SU-DHL-6 (cell line): ENCODE measurements at regions not wholly inside any gene's neighbourhood (a gene's known extent, or its start where the extent isn't known, plus 50 kb on each side); places are given as distances from the start of the nearest gene placed in this dataset.

Experiments used
- H2AFZ ChIP-seq: fragments of 200-600 bp; sonication (generic); 2 replicates; pipeline ENCODE4 v1.6.1; 2014; ENCODE audit warnings: low read depth, mild to moderate bottlenecking, moderate library complexity, mixed read lengths, antibody characterized with exemption, low read length; ENCODE audit not compliant: severe bottlenecking
- H3F3A ChIP-seq: fragments of 200-600 bp; shearing (Covaris generic); 2 replicates; pipeline ENCODE4 v1.6.0; 2016; ENCODE audit warnings: antibody characterized with exemption, mild to moderate bottlenecking; ENCODE audit not compliant: insufficient read depth
- H3K27ac ChIP-seq: fragments of 200-600 bp; sonication (generic); 2 replicates; pipeline ENCODE4 v1.5.1; 2016; ENCODE audit warnings: low read depth, mild to moderate bottlenecking, low read length, moderate library complexity, mixed read lengths
- H3K27me3 ChIP-seq: fragments of 200-600 bp; sonication (generic), shearing (Covaris generic); 2 replicates; pipeline ENCODE4 v1.6.0; 2014; ENCODE audit warnings: mild to moderate bottlenecking, low read length
- H3K36me3 ChIP-seq: fragments of 200-600 bp; sonication (generic); 2 replicates; pipeline ENCODE4 v1.6.1; 2014; ENCODE audit warnings: mild to moderate bottlenecking, low read length, mixed read lengths
- H3K4me2 ChIP-seq: fragments of 300-600, 200-600 bp; shearing (Covaris generic), sonication (generic); 2 replicates; pipeline ENCODE4 v1.6.0; 2014; ENCODE audit warnings: low read length, low read depth, mild to moderate bottlenecking; ENCODE audit not compliant: poor library complexity, severe bottlenecking
- H3K4me3 ChIP-seq: fragments of 200-600 bp; sonication (generic); 2 replicates; pipeline ENCODE4 v1.5.1; 2014; ENCODE audit warnings: antibody characterized with exemption, low read length, mild to moderate bottlenecking, mixed read lengths; ENCODE audit not compliant: insufficient read depth, poor library complexity, severe bottlenecking
- H3K79me2 ChIP-seq: fragments of 200-600 bp; sonication (generic); 2 replicates; pipeline ENCODE4 v1.6.1; 2014; ENCODE audit warnings: mild to moderate bottlenecking, low read length, moderate library complexity; ENCODE audit not compliant: insufficient read depth
- H3K9ac ChIP-seq: fragments of 200-600 bp; sonication (generic); 2 replicates; pipeline ENCODE4 v1.7.0; 2014; ENCODE audit warnings: mild to moderate bottlenecking, low read length
- H3K9me2 ChIP-seq: fragments of 200-600 bp; sonication (generic); replicated peaks from 2 replicates; pipeline ENCODE4 v1.6.1; 2014; ENCODE audit warnings: low read length; ENCODE audit not compliant: insufficient read depth
- H3K9me3 ChIP-seq: fragments of 200-600 bp; sonication (generic); 2 replicates; pipeline ENCODE4 v1.6.1; 2014; ENCODE audit warnings: low read length, mixed read lengths; ENCODE audit not compliant: insufficient read depth
- H4K20me1 ChIP-seq: fragments of 200-600 bp; sonication (generic); 2 replicates; pipeline ENCODE4 v1.6.1; 2014; ENCODE audit warnings: low read depth, mild to moderate bottlenecking, antibody characterized with exemption, low read length, moderate library complexity, mixed read lengths
- CTCF ChIP-seq: fragments of 200-600 bp; sonication (generic); IDR thresholded peaks from one replicate; pipeline ENCODE4 v1.5.1; 2017; ENCODE audit warnings: antibody characterized with exemption, mild to moderate bottlenecking, low read length, moderate library complexity; ENCODE audit not compliant: insufficient read depth, poor library complexity, severe bottlenecking
- EZH2phosphoT487 ChIP-seq: fragments of 200-600 bp; sonication (generic), shearing (Covaris generic); conservative IDR thresholded peaks from 2 replicates; pipeline ENCODE4 v1.6.1; 2018; ENCODE audit warnings: mild to moderate bottlenecking, antibody characterized with exemption, low read length, moderate library complexity, mixed read lengths

DNA sequence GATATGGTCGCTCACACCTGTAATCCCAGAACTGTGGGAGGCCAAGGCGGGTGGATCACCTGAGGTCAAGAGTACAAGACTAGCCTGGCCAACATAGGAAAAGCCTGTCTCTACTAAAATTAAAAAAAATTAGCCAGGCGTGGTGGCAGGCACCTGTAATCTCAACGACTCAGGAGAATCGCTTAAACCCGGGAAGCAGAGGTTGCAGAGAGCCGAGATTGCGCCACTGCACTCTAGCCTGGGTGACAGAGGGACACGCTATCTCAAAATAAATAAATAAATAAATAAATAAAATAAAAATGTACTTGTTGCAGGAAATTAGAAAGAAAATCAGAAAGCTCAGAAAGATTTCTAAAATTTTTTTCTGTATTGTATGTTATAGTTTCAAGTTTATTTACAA lies 113.9 kb downstream of the LITAF start:
- Histone ChIP-seq H4K20me1 (no peaks in the 10 kb centered on the region), H3K9me2 (no peaks in the 10 kb centered on the region), H3K36me3 (no peaks in the 10 kb centered on the region), H3K79me2 (no peaks in the 10 kb centered on the region), H3K4me3 (no peak overlapping the region), H3K9ac (no peak overlapping the region), H3K4me2 (no peak overlapping the region), H2AFZ (no peak overlapping the region), H3F3A (no peaks in the 10 kb centered on the region), H3K27ac (no peak overlapping the region), H3K9me3 (no peaks in the 10 kb centered on the region), H3K27me3 (no peaks in the 10 kb centered on the region)
- TF ChIP-seq EZH2phosphoT487 (no peak), CTCF (no peak)

GRCh38 chr16:11473728-11474127 lies 113.0 kb downstream of the LITAF start:
- Histone ChIP-seq H2AFZ (no peak overlapping the region), H4K20me1 (no peaks in the 10 kb centered on the region), H3F3A (no peaks in the 10 kb centered on the region), H3K36me3 (no peaks in the 10 kb centered on the region), H3K9ac (no peak overlapping the region), H3K9me3 (no peaks in the 10 kb centered on the region), H3K4me2 (no peak overlapping the region), H3K79me2 (no peaks in the 10 kb centered on the region), H3K4me3 (no peak overlapping the region), H3K9me2 (no peaks in the 10 kb centered on the region), H3K27me3 (no peaks in the 10 kb centered on the region), H3K27ac (no peak overlapping the region)
- TF ChIP-seq CTCF, result no peak
- TF ChIP-seq EZH2phosphoT487, result no peak

DNA sequence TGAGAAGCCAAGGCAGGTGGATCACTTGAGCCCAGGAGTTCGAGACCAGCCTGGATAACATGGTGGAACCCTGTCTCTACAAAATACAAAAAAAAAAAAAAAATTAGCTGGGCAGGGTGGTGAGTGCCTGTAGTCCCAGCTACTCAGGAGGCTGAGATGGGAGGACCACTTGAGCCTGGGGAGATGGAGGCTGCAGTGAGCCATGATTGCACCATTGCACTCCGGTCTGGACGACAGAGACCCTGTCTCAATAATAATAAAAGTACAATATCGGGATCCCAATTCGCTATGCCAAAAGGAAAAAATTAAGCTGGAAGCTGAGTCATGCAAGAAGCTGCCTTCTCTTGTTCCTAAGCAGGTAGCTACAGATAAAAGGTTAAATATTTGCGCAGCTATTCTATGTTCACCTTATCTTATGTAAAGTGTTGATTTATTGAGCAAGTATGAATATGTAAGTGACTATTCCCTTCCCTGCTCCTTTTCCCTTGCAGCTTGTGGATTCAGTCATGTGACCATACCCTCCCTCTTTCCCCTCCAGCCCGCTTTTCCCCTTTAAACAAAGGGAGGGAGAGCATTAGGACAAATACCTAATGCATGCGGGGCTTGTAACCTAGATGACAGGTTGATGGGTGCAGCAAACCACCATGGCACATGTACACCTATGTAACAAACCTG lies 112.0 kb downstream of the LITAF start:
- Histone ChIP-seq H3K36me3 (no peaks in the 10 kb centered on the region), H2AFZ (no peak overlapping the region), H3K27me3 (no peaks in the 10 kb centered on the region), H3K4me2 (no peak overlapping the region), H3F3A (no peaks in the 10 kb centered on the region), H3K9me3 (no peaks in the 10 kb centered on the region), H3K79me2 (no peaks in the 10 kb centered on the region), H3K9ac (no peak overlapping the region), H3K4me3 (no peak overlapping the region), H3K9me2 (no peaks in the 10 kb centered on the region), H4K20me1 (no peaks in the 10 kb centered on the region), H3K27ac (no peak overlapping the region)
- TF ChIP-seq EZH2phosphoT487 (no peak), CTCF (no peak)
